HUES64 (cell line): ENCODE measurements at regions not wholly inside any gene's neighbourhood (a gene's known extent, or its start where the extent isn't known, plus 50 kb on each side); places are given as distances from the start of the nearest gene placed in this dataset.

Source experiments
- H3K27ac ChIP-seq: 2 replicates; pipeline ENCODE4 v1.7.0; 2013; ENCODE audit warnings: low read depth, low read length, inconsistent platforms
- H3K27me3 ChIP-seq: 2 replicates; pipeline ENCODE4 v1.6.1; 2013; ENCODE audit warnings: mild to moderate bottlenecking, low read length; ENCODE audit not compliant: insufficient read depth
- H3K36me3 ChIP-seq: 2 replicates; pipeline ENCODE4 v1.6.1; 2013; ENCODE audit warnings: mild to moderate bottlenecking, low read length; ENCODE audit not compliant: insufficient read depth
- H3K4me1 ChIP-seq: 2 replicates; pipeline ENCODE4 v1.6.1; 2013; ENCODE audit warnings: mild to moderate bottlenecking, low read length, moderate library complexity; ENCODE audit not compliant: insufficient read depth
- H3K4me3 ChIP-seq: 2 replicates; pipeline ENCODE4 v1.5.1; 2013; ENCODE audit warnings: mild to moderate bottlenecking, low read length, moderate library complexity
- H3K9ac ChIP-seq: 2 replicates; pipeline ENCODE4 v1.6.1; 2013; ENCODE audit warnings: mild to moderate bottlenecking, low read depth, low read length
- H3K9me3 ChIP-seq: 2 replicates; pipeline ENCODE4 v1.6.1; 2013; ENCODE audit warnings: low read depth, low read length; ENCODE audit not compliant: insufficient read depth
- WGBS: fragments of 150-250, 120-280 bp; methylation state at CpG from one replicate; pipeline ENCODE4 v1.1.7; 2013; ENCODE audit warnings: missing lambda C conversion rate; 5-methylcytosine and 5-hydroxymethylcytosine counted together

GRCh38 chr7:33773053-33773452, 132.3 kb upstream of the BMPER start:
- Histone ChIP-seq H3K4me3 (no peak overlapping the region), H3K27ac (no peak overlapping the region), H3K9me3 (no peaks in the 10 kb centered on the region), H3K9ac (no peak overlapping the region), H3K36me3 (no peaks in the 10 kb centered on the region), H3K4me1 (no peaks in the 10 kb centered on the region), H3K27me3 (no peaks in the 10 kb centered on the region)

GRCh38 chr7:33774762-33775523, 130.4 kb upstream of the BMPER start:
- Histone ChIP-seq H3K4me3 (no peak overlapping the region), H3K9me3 (no peaks in the 10 kb centered on the region), H3K27ac (no peak overlapping the region), H3K4me1 (no peaks in the 10 kb centered on the region), H3K9ac (no peak overlapping the region), H3K36me3 (no peaks in the 10 kb centered on the region), H3K27me3 (no peaks in the 10 kb centered on the region)
- 93% methylated on average over 5 of the region's 6 CpGs for WGBS

- no peak overlapping the region for H3K9ac ChIP-seq
- no peaks in the 10 kb centered on the region for H3K27me3 ChIP-seq
- H3K4me1 ChIP-seq: no peaks in the 10 kb centered on the region
- H3K27ac ChIP-seq: no peak overlapping the region
- no peak overlapping the region for H3K4me3 ChIP-seq
- no peaks in the 10 kb centered on the region for H3K36me3 ChIP-seq
- H3K9me3 ChIP-seq: no peaks in the 10 kb centered on the region
- WGBS: 82% methylated on average over 4 of the region's 4 CpGs
Observed at GRCh38 chr7:33775790-33776189, 129.5 kb upstream of the BMPER start.

- Histone ChIP-seq H3K27me3 (no peaks in the 10 kb centered on the region), H3K9ac (no peak overlapping the region), H3K36me3 (no peaks in the 10 kb centered on the region), H3K4me1 (no peaks in the 10 kb centered on the region), H3K27ac (no peak overlapping the region), H3K4me3 (no peak overlapping the region), H3K9me3 (no peaks in the 10 kb centered on the region)
- WGBS: 77% methylated on average over 3 of the region's 3 CpGs
Observed at GRCh38 chr7:33776788-33777187, 128.6 kb upstream of the BMPER start.

GRCh38 chr7:33778195-33778594, 127.1 kb upstream of the BMPER start:
- Histone ChIP-seq H3K4me3 (no peak overlapping the region), H3K36me3 (no peaks in the 10 kb centered on the region), H3K4me1 (no peaks in the 10 kb centered on the region), H3K27ac (no peak overlapping the region), H3K9me3 (no peaks in the 10 kb centered on the region), H3K27me3 (no peaks in the 10 kb centered on the region), H3K9ac (no peak overlapping the region)
- 93% methylated on average over 2 of the region's 2 CpGs for WGBS

- Histone ChIP-seq H3K9me3 (no peaks in the 10 kb centered on the region), H3K4me1 (no peaks in the 10 kb centered on the region), H3K27ac (no peak overlapping the region), H3K4me3 (no peak overlapping the region), H3K36me3 (no peaks in the 10 kb centered on the region), H3K9ac (no peak overlapping the region), H3K27me3 (no peaks in the 10 kb centered on the region)
- 93% methylated on average over 3 of the region's 5 CpGs for WGBS
Observed at GRCh38 chr7:33779216-33779615, 126.1 kb upstream of the BMPER start.

- Histone ChIP-seq H3K9ac (no peak overlapping the region), H3K4me1 (no peaks in the 10 kb centered on the region), H3K4me3 (no peak overlapping the region), H3K36me3 (no peaks in the 10 kb centered on the region), H3K27me3 (no peaks in the 10 kb centered on the region), H3K27ac (no peak overlapping the region), H3K9me3 (no peaks in the 10 kb centered on the region)
- WGBS: 92% methylated on average over 3 of the region's 3 CpGs
Observed at GRCh38 chr7:33781167-33781566, 124.2 kb upstream of the BMPER start.

GRCh38 chr7:33781796-33782195, 123.5 kb upstream of the BMPER start:
- no peaks in the 10 kb centered on the region for H3K36me3 ChIP-seq
- no peak overlapping the region for H3K4me3 ChIP-seq
- no peaks in the 10 kb centered on the region for H3K9me3 ChIP-seq
- 86% methylated on average over 2 of the region's 3 CpGs for WGBS
- H3K4me1 ChIP-seq: no peaks in the 10 kb centered on the region
- no peak overlapping the region for H3K27ac ChIP-seq
- H3K9ac ChIP-seq: no peak overlapping the region
- H3K27me3 ChIP-seq: no peaks in the 10 kb centered on the region

GRCh38 chr7:33784000-33784399, 121.3 kb upstream of the BMPER start:
- 98% methylated on average over 2 of the region's 2 CpGs for WGBS
- H3K36me3 ChIP-seq: no peaks in the 10 kb centered on the region

GRCh38 chr7:33788531-33788930, 116.8 kb upstream of the BMPER start:
- 93% methylated on average over 6 of the region's 6 CpGs for WGBS
- Histone ChIP-seq H3K4me1 (peaks cover 13% of the 10 kb centered on the region), H3K27ac (no peak overlapping the region), H3K36me3 (no peaks in the 10 kb centered on the region), H3K27me3 (no peaks in the 10 kb centered on the region), H3K4me3 (no peak overlapping the region), H3K9me3 (no peaks in the 10 kb centered on the region), H3K9ac (no peak overlapping the region)

More at GRCh38 chr7:33784000-33784399, 121.3 kb upstream of the BMPER start:
- Histone ChIP-seq H3K27me3 (no peaks in the 10 kb centered on the region), H3K9ac (no peak overlapping the region), H3K9me3 (no peaks in the 10 kb centered on the region), H3K4me1 (no peaks in the 10 kb centered on the region), H3K4me3 (no peak overlapping the region), H3K27ac (no peak overlapping the region)

GRCh38 chr7:33789871-33790630, 115.3 kb upstream of the BMPER start:
- peaks cover 13% of the 10 kb centered on the region for H3K4me1 ChIP-seq
- H3K27me3 ChIP-seq: no peaks in the 10 kb centered on the region
- H3K4me3 ChIP-seq: no peak overlapping the region
- peak overlapping the region; percentile 54; the same call in 1 of the 2 replicates for H3K27ac ChIP-seq
- no peak overlapping the region for H3K9ac ChIP-seq
- no peaks in the 10 kb centered on the region for H3K9me3 ChIP-seq
- H3K36me3 ChIP-seq: no peaks in the 10 kb centered on the region
- 92% methylated on average over 11 of the region's 11 CpGs for WGBS
